ENCODE measurements at regions not wholly inside any gene's neighbourhood (a gene's known extent, or its start where the extent isn't known, plus 50 kb on each side); places are given as distances from the start of the nearest gene placed in this dataset.

DNA sequence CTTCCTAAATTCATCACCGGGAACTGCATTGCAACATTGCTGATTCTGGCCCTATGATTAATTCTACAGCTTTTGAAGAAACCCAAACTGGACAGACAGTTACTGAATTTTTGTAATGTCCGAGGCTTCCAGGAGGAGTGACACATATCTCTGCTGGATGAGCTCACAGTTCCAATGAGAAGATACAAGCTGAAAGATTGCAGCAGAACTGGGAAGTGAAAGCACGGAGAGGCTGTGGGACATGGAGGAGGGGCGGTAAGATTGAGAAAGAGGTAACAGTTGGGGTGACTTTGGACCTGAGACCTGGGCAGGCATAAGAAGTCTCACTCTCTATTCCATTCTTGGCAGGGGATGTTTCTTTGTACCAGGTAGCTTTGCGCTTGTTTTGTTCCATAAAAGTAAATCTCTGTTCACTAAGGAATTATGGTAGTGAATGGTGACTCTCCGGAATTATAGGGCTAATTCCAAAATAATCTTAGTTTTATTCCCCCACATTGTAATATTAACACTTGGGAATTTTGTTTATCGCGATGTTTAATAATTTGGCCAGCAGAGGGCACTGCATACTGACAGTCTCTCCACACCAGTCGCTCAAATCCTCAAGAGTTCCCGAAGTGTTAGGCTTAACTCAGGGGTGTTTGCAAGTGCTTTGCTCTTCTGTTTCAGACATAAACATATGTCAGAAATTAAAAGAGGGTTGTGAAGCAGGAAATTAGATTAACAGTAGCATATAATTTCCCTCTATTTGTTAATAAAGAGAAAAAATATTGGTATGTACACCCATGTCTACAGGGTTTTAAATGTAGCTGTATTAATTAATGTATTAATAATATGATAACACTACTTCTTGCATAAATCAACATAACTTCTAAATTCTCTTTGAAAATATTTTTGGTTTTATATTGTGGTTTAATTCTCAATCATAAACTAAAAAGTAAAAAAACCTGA, 201.4 kb downstream of the SOCS6 start:
- no CpG with 5 or more reads among the region's 10 CpGs for WGBS (ENCODE audit: extremely low coverage, insufficient coverage, insufficient read length)
- no peaks in the 10 kb centered on the region for H3K9me3 ChIP-seq (ENCODE audit: insufficient read depth, low read depth, low read length)
- no peak overlapping the region for H3K27ac ChIP-seq (ENCODE audit: low read depth, low read length)
- H4K12ac ChIP-seq (ENCODE audit: low read depth, low read length) = no peak overlapping the region
- H3K27me3 ChIP-seq (ENCODE audit: insufficient read depth, low read length) = no peaks in the 10 kb centered on the region
- H3K4me3 ChIP-seq (ENCODE audit: low read depth, low read length) = no peak overlapping the region
- H2AK5ac ChIP-seq (ENCODE audit: low read length) = no peak overlapping the region
- H3K4me1 ChIP-seq (ENCODE audit: control insufficient read depth in 1 of 2, insufficient read depth in 2 of 2, low read length in 2 of 2) = no peaks in the 10 kb centered on the region
- H3K79me1 ChIP-seq (ENCODE audit: low read length) = no peaks in the 10 kb centered on the region
- no peak overlapping the region for H4K91ac ChIP-seq (ENCODE audit: low read depth, low read length)
- H3K4me2 ChIP-seq (ENCODE audit: low read length) = no peak overlapping the region
- no peak overlapping the region for H2AFZ ChIP-seq (ENCODE audit: insufficient read depth, low read length, poor library complexity)
- no peaks in the 10 kb centered on the region for H3K79me2 ChIP-seq (ENCODE audit: control insufficient read depth, insufficient read depth, low read length, poor library complexity)
- H4K8ac ChIP-seq (ENCODE audit: low read depth, low read length) = no peak overlapping the region
- no peak overlapping the region for H2BK120ac ChIP-seq (ENCODE audit: insufficient read depth, low read length, poor library complexity)
- peak; percentile 46 to 68 for DNase-seq
- no peak overlapping the region for H2BK12ac ChIP-seq (ENCODE audit: low read length)
- no peak overlapping the region for H3K9ac ChIP-seq (ENCODE audit: low read length)
- no peak overlapping the region for H3K14ac ChIP-seq (ENCODE audit: low read length)
- no peaks in the 10 kb centered on the region for H3K36me3 ChIP-seq (ENCODE audit: control insufficient read depth in 1 of 2, insufficient read depth in 2 of 2, low read length in 2 of 2)
- H3K4ac ChIP-seq (ENCODE audit: low read depth, low read length) = no peak overlapping the region
- H3K23ac ChIP-seq (ENCODE audit: low read length) = no peak overlapping the region
- no peak overlapping the region for H3K18ac ChIP-seq (ENCODE audit: low read length)
- no peak overlapping the region for H2BK5ac ChIP-seq (ENCODE audit: low read depth, low read length, poor library complexity)

DNA sequence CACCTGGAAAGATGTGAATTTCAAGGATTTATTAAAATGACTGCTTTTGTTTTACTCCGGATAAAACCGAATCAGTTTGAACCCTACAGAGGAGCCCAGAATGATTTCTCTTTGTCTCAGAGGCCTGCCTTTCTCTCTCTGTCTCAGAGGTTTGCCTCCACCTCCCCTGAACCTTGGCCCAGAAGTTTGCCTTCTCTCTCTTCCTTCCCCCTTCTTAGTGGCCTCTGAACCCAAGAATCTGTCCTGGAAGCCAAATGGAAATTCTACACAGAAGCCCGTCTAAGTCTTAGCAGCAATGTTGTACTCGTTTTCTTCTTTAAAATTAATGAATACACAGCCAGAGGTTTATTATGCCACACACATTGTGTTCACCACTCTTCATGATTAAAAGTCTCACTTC, 200.7 kb downstream of the SOCS6 start:
- Histone ChIP-seq H3K9ac (ENCODE audit: low read length) (no peak overlapping the region), H3K9me3 (ENCODE audit: insufficient read depth, low read depth, low read length) (no peaks in the 10 kb centered on the region), H2BK5ac (ENCODE audit: low read depth, low read length, poor library complexity) (no peak overlapping the region), H2BK12ac (ENCODE audit: low read length) (no peak overlapping the region), H3K18ac (ENCODE audit: low read length) (no peak overlapping the region), H3K4ac (ENCODE audit: low read depth, low read length) (no peak overlapping the region), H3K36me3 (ENCODE audit: control insufficient read depth in 1 of 2, insufficient read depth in 2 of 2, low read length in 2 of 2) (no peaks in the 10 kb centered on the region), H4K12ac (ENCODE audit: low read depth, low read length) (no peak overlapping the region), H3K27me3 (ENCODE audit: insufficient read depth, low read length) (no peaks in the 10 kb centered on the region), H4K8ac (ENCODE audit: low read depth, low read length) (no peak overlapping the region), H3K79me1 (ENCODE audit: low read length) (no peaks in the 10 kb centered on the region), H2AFZ (ENCODE audit: insufficient read depth, low read length, poor library complexity) (no peak overlapping the region), H4K91ac (ENCODE audit: low read depth, low read length) (no peak overlapping the region), H2BK120ac (ENCODE audit: insufficient read depth, low read length, poor library complexity) (no peak overlapping the region), H3K79me2 (ENCODE audit: control insufficient read depth, insufficient read depth, low read length, poor library complexity) (no peaks in the 10 kb centered on the region), H3K14ac (ENCODE audit: low read length) (no peak overlapping the region), H3K27ac (ENCODE audit: low read depth, low read length) (no peak overlapping the region), H3K4me2 (ENCODE audit: low read length) (no peak overlapping the region), H3K4me3 (ENCODE audit: low read depth, low read length) (no peak overlapping the region), H3K23ac (ENCODE audit: low read length) (no peak overlapping the region), H2AK5ac (ENCODE audit: low read length) (no peak overlapping the region), H3K4me1 (ENCODE audit: control insufficient read depth in 1 of 2, insufficient read depth in 2 of 2, low read length in 2 of 2) (no peaks in the 10 kb centered on the region)
- no peak for DNase-seq
- no CpG with 5 or more reads among the region's 4 CpGs for WGBS (ENCODE audit: extremely low coverage, insufficient coverage, insufficient read length)

DNA sequence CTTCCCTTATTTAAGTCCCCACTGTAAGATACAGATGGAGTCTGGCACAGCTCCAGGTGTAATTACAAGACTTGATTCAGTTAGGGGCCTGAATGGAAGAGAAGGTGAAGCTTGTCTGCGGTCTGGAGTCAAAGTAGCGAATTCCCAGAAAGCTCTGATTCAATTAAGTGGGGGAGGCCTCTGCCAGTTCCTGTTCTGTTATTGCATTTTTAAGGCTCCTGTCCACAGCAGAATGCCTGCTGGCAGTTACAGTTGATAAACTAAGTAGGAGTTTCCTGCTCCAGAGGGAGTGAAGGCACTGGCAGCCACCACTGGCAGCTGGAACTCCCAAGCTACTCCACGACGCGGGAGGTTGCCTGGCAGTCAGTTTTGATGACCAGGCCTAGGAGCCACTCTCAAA, 181.1 kb downstream of the SOCS6 start:
- H4K91ac ChIP-seq (ENCODE audit: low read depth, low read length) = no peak overlapping the region
- no peak overlapping the region for H3K23ac ChIP-seq (ENCODE audit: low read length)
- H3K4me2 ChIP-seq (ENCODE audit: low read length) = no peak overlapping the region
- no peak overlapping the region for H4K12ac ChIP-seq (ENCODE audit: low read depth, low read length)
- no peak overlapping the region for H3K9ac ChIP-seq (ENCODE audit: low read length)
- H2BK5ac ChIP-seq (ENCODE audit: low read depth, low read length, poor library complexity) = no peak overlapping the region
- H2AFZ ChIP-seq (ENCODE audit: insufficient read depth, low read length, poor library complexity) = no peak overlapping the region
- no peak overlapping the region for H3K4ac ChIP-seq (ENCODE audit: low read depth, low read length)
- H2AK5ac ChIP-seq (ENCODE audit: low read length) = no peak overlapping the region
- H3K79me2 ChIP-seq (ENCODE audit: control insufficient read depth, insufficient read depth, low read length, poor library complexity) = no peaks in the 10 kb centered on the region
- no peak overlapping the region for H4K8ac ChIP-seq (ENCODE audit: low read depth, low read length)
- no peaks in the 10 kb centered on the region for H3K79me1 ChIP-seq (ENCODE audit: low read length)
- no peaks in the 10 kb centered on the region for H3K36me3 ChIP-seq (ENCODE audit: control insufficient read depth in 1 of 2, insufficient read depth in 2 of 2, low read length in 2 of 2)
- H3K4me3 ChIP-seq (ENCODE audit: low read depth, low read length) = no peak overlapping the region
- no peaks in the 10 kb centered on the region for H3K9me3 ChIP-seq (ENCODE audit: insufficient read depth, low read depth, low read length)
- H2BK12ac ChIP-seq (ENCODE audit: low read length) = no peak overlapping the region
- H3K27me3 ChIP-seq (ENCODE audit: insufficient read depth, low read length) = no peaks in the 10 kb centered on the region
- DNase-seq = no peak
- no peak overlapping the region for H3K18ac ChIP-seq (ENCODE audit: low read length)
- no peak overlapping the region for H2BK120ac ChIP-seq (ENCODE audit: insufficient read depth, low read length, poor library complexity)
- no peak overlapping the region for H3K14ac ChIP-seq (ENCODE audit: low read length)
- no peaks in the 10 kb centered on the region for H3K4me1 ChIP-seq (ENCODE audit: control insufficient read depth in 1 of 2, insufficient read depth in 2 of 2, low read length in 2 of 2)
- no peak overlapping the region for H3K27ac ChIP-seq (ENCODE audit: low read depth, low read length)
- WGBS (ENCODE audit: extremely low coverage, insufficient coverage, insufficient read length) = no CpG with 5 or more reads among the region's 5 CpGs

DNA sequence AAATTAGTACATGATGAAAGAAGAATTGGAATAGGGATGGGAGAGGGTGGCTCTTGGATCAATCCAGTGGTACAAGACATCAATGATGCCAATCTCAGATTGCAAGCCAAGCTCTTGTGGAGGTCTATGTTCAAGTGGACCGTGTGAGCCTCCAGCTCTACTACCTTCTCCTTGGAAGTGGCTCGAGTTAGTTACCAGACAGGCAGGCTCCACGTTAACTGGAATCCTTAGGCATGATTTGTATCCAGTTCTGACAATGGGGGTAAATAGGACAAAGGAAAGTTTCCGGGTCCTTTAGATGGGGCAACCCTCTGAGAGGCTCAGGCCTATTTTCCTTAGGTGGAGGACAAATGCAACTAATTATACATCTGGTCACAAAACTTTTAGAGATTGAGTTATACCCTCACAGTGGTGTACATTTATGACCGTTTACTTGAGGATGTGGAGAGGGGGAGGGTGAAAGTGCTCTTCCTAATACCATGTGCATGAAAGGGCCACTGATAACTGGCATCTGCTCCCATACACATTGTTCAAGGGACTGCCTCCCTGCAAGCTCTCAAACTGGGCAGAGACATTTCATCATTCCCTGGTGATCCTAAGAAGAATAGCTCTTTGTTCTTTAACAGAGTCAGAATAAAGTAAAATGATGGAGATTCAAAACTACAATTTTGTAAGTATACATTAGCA, 180.2 kb downstream of the SOCS6 start:
- Histone ChIP-seq H3K23ac (ENCODE audit: low read length) (no peak overlapping the region), H3K36me3 (ENCODE audit: control insufficient read depth in 1 of 2, insufficient read depth in 2 of 2, low read length in 2 of 2) (no peaks in the 10 kb centered on the region), H3K27ac (ENCODE audit: low read depth, low read length) (no peak overlapping the region), H4K91ac (ENCODE audit: low read depth, low read length) (no peak overlapping the region), H2BK12ac (ENCODE audit: low read length) (no peak overlapping the region), H3K18ac (ENCODE audit: low read length) (no peak overlapping the region), H4K12ac (ENCODE audit: low read depth, low read length) (no peak overlapping the region), H3K79me2 (ENCODE audit: control insufficient read depth, insufficient read depth, low read length, poor library complexity) (no peaks in the 10 kb centered on the region), H3K27me3 (ENCODE audit: insufficient read depth, low read length) (no peaks in the 10 kb centered on the region), H3K4me1 (ENCODE audit: control insufficient read depth in 1 of 2, insufficient read depth in 2 of 2, low read length in 2 of 2) (no peaks in the 10 kb centered on the region), H3K79me1 (ENCODE audit: low read length) (no peaks in the 10 kb centered on the region), H3K4ac (ENCODE audit: low read depth, low read length) (no peak overlapping the region), H2BK5ac (ENCODE audit: low read depth, low read length, poor library complexity) (no peak overlapping the region), H2AFZ (ENCODE audit: insufficient read depth, low read length, poor library complexity) (no peak overlapping the region), H4K8ac (ENCODE audit: low read depth, low read length) (no peak overlapping the region), H3K9ac (ENCODE audit: low read length) (no peak overlapping the region), H2BK120ac (ENCODE audit: insufficient read depth, low read length, poor library complexity) (no peak overlapping the region), H3K9me3 (ENCODE audit: insufficient read depth, low read depth, low read length) (no peaks in the 10 kb centered on the region), H2AK5ac (ENCODE audit: low read length) (no peak overlapping the region), H3K4me2 (ENCODE audit: low read length) (no peak overlapping the region), H3K14ac (ENCODE audit: low read length) (no peak overlapping the region), H3K4me3 (ENCODE audit: low read depth, low read length) (no peak overlapping the region)
- no peak for DNase-seq
- no CpG with 5 or more reads among the region's 5 CpGs for WGBS (ENCODE audit: extremely low coverage, insufficient coverage, insufficient read length)
